Panc1 (cell line): ENCODE measurements at regions not wholly inside any gene's neighbourhood (a gene's known extent, or its start where the extent isn't known, plus 50 kb on each side); places are given as distances from the start of the nearest gene placed in this dataset.

Source experiments
- ATAC-seq: fragments of 200-7000 bp; cut with Tn5 transposase; 2 replicates; pipeline ENCODE4 v1.9.1; 2020; ENCODE audit warnings: mild to moderate bottlenecking, moderate library complexity
- BruUV-seq: library from RNA; stranded (reverse); fragments of 400-500 nt; replicated peaks from 2 replicates; lab custom pipeline; 2021; lab: Mats Ljungman, UMichigan
- CTCF ChIA-PET: fragments of 300-600 bp; sonication (Branson Sonifier 250); formaldehyde crosslinking; loops from one replicate; lab custom pipeline; 2022; ENCODE audit warnings: antibody characterized with exemption; lab: Charles Lee
- POLR2A ChIA-PET: fragments of 300-600 bp; sonication (Branson Sonifier 250); formaldehyde crosslinking; loops from one replicate; lab custom pipeline; 2022; ENCODE audit warnings: antibody characterized with exemption; lab: Charles Lee
- DNase-seq: peaks from one replicate; pipeline ENCODE4 v3.0.0-alpha.2; 2010; ENCODE audit warnings: low read depth, low spot score
- H3K27ac ChIP-seq: 2 replicates; pipeline ENCODE4 v1.5.1; 2011; ENCODE audit warnings: mild to moderate bottlenecking, low read length, inconsistent platforms
- H3K27me3 ChIP-seq: fragments of 200-500 bp; sonication (Bioruptor generic); 2 replicates; pipeline ENCODE4 v1.6.0; 2014; ENCODE audit warnings: low read length, inconsistent platforms; ENCODE audit not compliant: control insufficient read depth, insufficient read depth
- H3K36me3 ChIP-seq: fragments of 200-500 bp; sonication (Bioruptor generic); 2 replicates; pipeline ENCODE4 v1.5.1; 2014; ENCODE audit warnings: inconsistent platforms, mild to moderate bottlenecking, low read length, moderate library complexity; ENCODE audit not compliant: control insufficient read depth, insufficient read depth
- H3K4me1 ChIP-seq: 2 replicates; pipeline ENCODE4 v1.5.1; 2011; ENCODE audit warnings: inconsistent platforms, mild to moderate bottlenecking, low read length, moderate library complexity; ENCODE audit not compliant: control insufficient read depth, insufficient read depth
- H3K4me3 ChIP-seq, 2 experiments: 2 replicates each; pipeline ENCODE4 v1.5.1; 2011 to 2012; ENCODE audit warnings: low read depth in 2 of 2, low read length in 2 of 2, mild to moderate bottlenecking in 2 of 2, inconsistent platforms in 1 of 2, moderate library complexity in 1 of 2
- H3K9me3 ChIP-seq: fragments of 200-500 bp; sonication (Bioruptor generic); 2 replicates; pipeline ENCODE4 v1.5.1; 2014; ENCODE audit warnings: low read depth, mild to moderate bottlenecking, inconsistent platforms, low read length, moderate library complexity; ENCODE audit not compliant: control insufficient read depth, insufficient read depth
- CTCF ChIP-seq: fragments of 450-650 bp; IDR thresholded peaks from 2 replicates; pipeline ENCODE4 v1.5.1; 2017; ENCODE audit warnings: mild to moderate bottlenecking
- POLR2AphosphoS5 ChIP-seq: IDR thresholded peaks from 2 replicates; pipeline ENCODE4 v1.6.1; 2012; ENCODE audit warnings: mild to moderate bottlenecking, low read depth, low read length, moderate library complexity
- REST ChIP-seq, 2 experiments: IDR thresholded peaks; 2 replicates each; pipeline ENCODE4 v1.6.1; 2011 to 2012; ENCODE audit warnings: low read depth in 2 of 2, control low read depth in 1 of 2, low read length in 1 of 2, mild to moderate bottlenecking in 1 of 2, moderate library complexity in 1 of 2; ENCODE audit not compliant: insufficient read depth in 1 of 2
- SIN3A ChIP-seq: IDR thresholded peaks from 2 replicates; pipeline ENCODE4 v1.6.1; 2012; ENCODE audit warnings: low read depth, mild to moderate bottlenecking, low read length, moderate library complexity, borderline replicate concordance; ENCODE audit not compliant: insufficient read depth
- TCF7L2 ChIP-seq: IDR thresholded peaks from 2 replicates; pipeline ENCODE4 v1.6.1; 2011; ENCODE audit warnings: mild to moderate bottlenecking, low read depth, low read length, inconsistent platforms
- in situ Hi-C: cut with HindIII; loops from 2 replicates; pipeline ENCODE4 v1.10.0; 2016; ENCODE audit warnings: low sequenced_read_pairs, low pct_unique_long_range_greater_than_20kb
- intact Hi-C: fragments of 100-400 bp; cut with micrococcal nuclease; formaldehyde crosslinking; loops from one replicate; pipeline ENCODE4 v1.10.0; 2022; ENCODE audit not compliant: unreplicated experiment

GRCh38 chr20:19937651-19938420, 79.3 kb upstream of the NAA20 start:
- BruUV-seq, result no TSS peak
- POLR2A ChIA-PET, result no interaction called here
- CTCF ChIA-PET, result no interaction called here
- H3K4me3 ChIP-seq, result no peak overlapping the region
- TF ChIP-seq SIN3A (no peak), TCF7L2 (no peak), POLR2AphosphoS5 (no peak), CTCF (no peak), REST (IDR thresholded peaks at IDR 0.05; ENCODE audit: insufficient read depth in 1 of 2, low read depth in 2 of 2, low read length in 1 of 2) (no peak)
- H3K36me3 ChIP-seq, result no peaks in the 10 kb centered on the region
- DNase-seq, result no peak
- H3K4me1 ChIP-seq, result peaks cover 7% of the 10 kb centered on the region; the same call in 1 of the 2 replicates
- no peaks in the 10 kb centered on the region for H3K9me3 ChIP-seq
- ATAC-seq, result no peak
- no peak overlapping the region for H3K27ac ChIP-seq
- intact Hi-C loops, result no loop called here
- in situ Hi-C loops, result no loop called here
- H3K27me3 ChIP-seq, result no peaks in the 10 kb centered on the region

GRCh38 chr20:19938421-19939090, 78.6 kb upstream of the NAA20 start:
- no peak overlapping the region for H3K4me3 ChIP-seq
- H3K27ac ChIP-seq, result no peak overlapping the region
- intact Hi-C loops, result no loop called here
- TF ChIP-seq SIN3A (no peak), CTCF (no peak), REST (IDR thresholded peaks at IDR 0.05; ENCODE audit: insufficient read depth in 1 of 2, low read depth in 2 of 2, low read length in 1 of 2) (no peak), POLR2AphosphoS5 (no peak), TCF7L2 (no peak)
- ChIA-PET POLR2A (no interaction called here), CTCF (no interaction called here)
- ATAC-seq (no peak), DNase-seq (no peak)
- H3K4me1 ChIP-seq, result peaks cover 9% of the 10 kb centered on the region; the same call in 1 of the 2 replicates
- in situ Hi-C loops, result no loop called here
- no peaks in the 10 kb centered on the region for H3K27me3 ChIP-seq
- H3K9me3 ChIP-seq, result no peaks in the 10 kb centered on the region
- no peaks in the 10 kb centered on the region for H3K36me3 ChIP-seq
- no TSS peak for BruUV-seq
